Neuron (in vitro differentiated cells): ENCODE measurements at regions not wholly inside any gene's neighbourhood (a gene's known extent, or its start where the extent isn't known, plus 50 kb on each side); places are given as distances from the start of the nearest gene placed in this dataset.
"Not testable (repeated sequence)": the region's sequence is repeated elsewhere in the genome, so short reads cannot be mapped to it uniquely, and the experiment has no call there.

Experiments used
- H2AFZ ChIP-seq: one replicate; pipeline ENCODE4 v1.6.1; 2013; ENCODE audit warnings: low read depth, mild to moderate bottlenecking, inconsistent platforms, low read length, moderate library complexity
- H3K27me3 ChIP-seq: one replicate; pipeline ENCODE4 v1.6.1; 2013; ENCODE audit warnings: low read length; ENCODE audit not compliant: insufficient read depth
- H3K36me3 ChIP-seq: one replicate; pipeline ENCODE4 v1.6.1; 2013; ENCODE audit warnings: low read length; ENCODE audit not compliant: insufficient read depth
- H3K4me1 ChIP-seq: one replicate; pipeline ENCODE4 v1.6.1; 2013; ENCODE audit warnings: low read length; ENCODE audit not compliant: insufficient read depth
- H3K4me3 ChIP-seq: 2 replicates; pipeline ENCODE4 v1.5.1; 2013; ENCODE audit warnings: mild to moderate bottlenecking, low read length, moderate library complexity
- H3K9me3 ChIP-seq: one replicate; pipeline ENCODE4 v1.6.1; 2013; ENCODE audit warnings: low read length

DNA sequence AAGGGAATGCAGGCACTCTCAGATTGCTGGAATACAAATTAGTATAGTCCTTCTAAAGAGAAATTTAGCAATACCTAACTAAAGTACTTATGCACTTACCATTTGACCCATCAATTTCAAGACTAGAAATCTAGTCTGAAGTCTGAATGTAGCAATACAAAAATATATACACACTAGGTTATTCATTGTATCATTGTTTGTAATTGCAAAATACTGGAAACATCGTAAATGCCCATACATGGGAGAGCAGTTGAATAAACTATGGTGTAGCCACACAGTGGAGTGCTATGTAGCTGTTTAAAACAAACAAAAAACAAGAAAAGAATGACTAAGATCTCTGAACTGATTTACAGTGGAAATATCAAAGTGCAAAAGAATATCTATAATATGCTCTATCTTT, 346.4 kb downstream of the ZNF674 start:
- Histone ChIP-seq H3K4me1 (no peaks in the 10 kb centered on the region), H3K36me3 (no peaks in the 10 kb centered on the region), H3K4me3 (no peak overlapping the region), H3K27me3 (no peaks in the 10 kb centered on the region), H2AFZ (no peak overlapping the region), H3K9me3 (no peaks in the 10 kb centered on the region)

DNA sequence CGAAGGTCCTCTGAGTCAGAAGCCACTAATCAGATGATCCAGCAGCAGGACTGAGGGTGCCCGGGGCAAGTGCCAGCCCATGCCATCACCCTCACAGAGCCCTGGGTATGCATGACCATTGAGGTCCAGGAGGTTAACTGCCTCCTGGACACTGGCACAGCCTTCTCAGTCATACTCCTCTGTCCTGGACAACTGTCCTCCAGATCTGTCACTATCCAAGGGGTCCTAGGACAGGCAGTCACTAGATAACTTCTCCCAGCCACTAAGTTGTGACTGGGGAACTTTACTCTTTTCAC, 358.5 kb downstream of the ZNF674 start:
- not testable (repeated sequence) for H3K27me3 ChIP-seq, H3K9me3 ChIP-seq, H3K36me3 ChIP-seq, H3K4me1 ChIP-seq, H3K4me3 ChIP-seq, H2AFZ ChIP-seq

- no peaks in the 10 kb centered on the region for H3K4me1 ChIP-seq
- H2AFZ ChIP-seq: no peak overlapping the region
- H3K27me3 ChIP-seq: no peaks in the 10 kb centered on the region
- H3K4me3 ChIP-seq: no peak overlapping the region
- no peaks in the 10 kb centered on the region for H3K9me3 ChIP-seq
- no peaks in the 10 kb centered on the region for H3K36me3 ChIP-seq
Observed at GRCh38 chrX:46185923-46186810, 359.1 kb downstream of the ZNF674 start.

GRCh38 chrX:46184749-46185148, 360.5 kb downstream of the ZNF674 start:
- Histone ChIP-seq H3K36me3 (no peaks in the 10 kb centered on the region), H3K4me1 (no peaks in the 10 kb centered on the region), H3K27me3 (no peaks in the 10 kb centered on the region), H3K4me3 (no peak overlapping the region), H3K9me3 (no peaks in the 10 kb centered on the region), H2AFZ (no peak overlapping the region)

DNA sequence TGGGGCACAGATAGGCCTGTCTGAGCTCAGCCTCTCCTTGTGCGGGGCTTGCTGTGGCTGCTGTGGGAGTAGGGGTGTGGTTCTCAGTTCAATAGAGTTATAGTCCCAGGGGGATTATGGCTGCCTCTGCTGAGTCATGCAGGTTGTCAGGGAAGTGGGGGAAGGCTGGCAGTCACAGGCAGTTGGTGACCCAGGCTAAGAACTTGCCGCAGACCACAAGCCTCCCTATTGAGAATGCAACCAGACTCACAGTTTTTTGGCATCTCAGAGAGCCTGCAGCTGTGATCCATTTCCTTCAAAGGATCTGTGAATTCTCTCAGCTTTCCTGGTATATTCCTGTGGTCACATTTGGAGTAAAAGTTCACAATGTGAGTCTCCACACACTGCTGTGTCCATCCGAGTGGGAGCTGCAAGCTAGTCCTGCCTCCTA, 364.9 kb downstream of the ZNF674 start:
- Histone ChIP-seq H3K9me3 (no peaks in the 10 kb centered on the region), H3K27me3 (no peaks in the 10 kb centered on the region), H3K36me3 (no peaks in the 10 kb centered on the region), H3K4me3 (no peak overlapping the region), H2AFZ (no peak overlapping the region), H3K4me1 (no peaks in the 10 kb centered on the region)

- H3K4me1 ChIP-seq: no peaks in the 10 kb centered on the region
- no peaks in the 10 kb centered on the region for H3K9me3 ChIP-seq
- H2AFZ ChIP-seq: no peak overlapping the region
- H3K36me3 ChIP-seq: no peaks in the 10 kb centered on the region
- no peaks in the 10 kb centered on the region for H3K27me3 ChIP-seq
- no peak overlapping the region for H3K4me3 ChIP-seq
Observed at GRCh38 chrX:46179748-46180147, 365.5 kb downstream of the ZNF674 start.

- Histone ChIP-seq H3K27me3 (no peaks in the 10 kb centered on the region), H3K9me3 (no peaks in the 10 kb centered on the region), H3K4me1 (no peaks in the 10 kb centered on the region), H2AFZ (no peak overlapping the region), H3K4me3 (no peak overlapping the region), H3K36me3 (no peaks in the 10 kb centered on the region)
Observed at GRCh38 chrX:46178763-46179162, 366.5 kb downstream of the ZNF674 start.

DNA sequence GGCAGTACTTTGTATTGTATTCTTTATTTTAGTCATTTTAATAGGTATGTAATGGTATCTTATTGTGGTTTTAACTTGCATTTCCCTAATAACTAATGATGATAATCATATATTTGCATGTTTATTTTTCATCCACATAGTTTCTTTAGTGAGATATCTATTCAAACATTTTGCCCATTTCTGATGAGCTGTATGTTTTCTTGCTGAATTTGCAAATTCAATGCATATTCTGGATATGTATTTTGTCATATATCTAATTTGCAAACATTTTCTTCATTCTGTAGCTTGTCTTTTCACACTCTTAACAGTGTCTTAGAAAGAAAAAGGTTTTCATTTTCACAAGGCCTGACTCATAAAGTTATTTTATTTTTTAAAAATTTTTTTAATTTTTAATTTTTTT, 372.1 kb downstream of the ZNF674 start:
- H2AFZ ChIP-seq: no peak overlapping the region
- no peaks in the 10 kb centered on the region for H3K4me1 ChIP-seq
- no peaks in the 10 kb centered on the region for H3K27me3 ChIP-seq
- no peak overlapping the region for H3K4me3 ChIP-seq
- H3K9me3 ChIP-seq: no peaks in the 10 kb centered on the region
- H3K36me3 ChIP-seq: no peaks in the 10 kb centered on the region

DNA sequence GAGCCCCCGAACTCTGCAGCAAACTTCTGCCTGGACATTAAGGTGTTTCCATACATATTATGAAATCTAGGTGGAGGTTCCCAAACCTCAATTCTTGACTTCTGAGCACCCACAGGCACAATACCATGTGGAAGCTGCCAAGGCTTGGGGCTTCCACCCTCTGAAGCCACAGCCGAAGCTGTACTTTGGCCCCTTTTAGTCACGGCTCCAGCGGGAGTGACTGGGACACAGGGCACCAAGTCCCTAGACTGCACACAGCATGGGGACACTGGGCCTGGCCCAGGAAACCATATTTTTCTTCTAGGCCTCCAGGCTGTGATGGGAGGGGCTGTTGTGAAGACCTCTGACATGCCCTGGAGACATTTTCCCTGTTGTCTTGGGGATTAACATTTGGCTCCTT, 373.8 kb downstream of the ZNF674 start:
- not testable (repeated sequence) for H3K36me3 ChIP-seq, H3K9me3 ChIP-seq, H3K4me1 ChIP-seq, H3K4me3 ChIP-seq, H2AFZ ChIP-seq, H3K27me3 ChIP-seq

GRCh38 chrX:46169808-46170207, 375.4 kb downstream of the ZNF674 start:
- Histone ChIP-seq H3K4me3 (no peak overlapping the region), H3K27me3 (no peaks in the 10 kb centered on the region), H2AFZ (no peak overlapping the region), H3K36me3 (no peaks in the 10 kb centered on the region), H3K4me1 (no peaks in the 10 kb centered on the region), H3K9me3 (no peaks in the 10 kb centered on the region)

GRCh38 chrX:46168254-46168653, 377.0 kb downstream of the ZNF674 start:
- Histone ChIP-seq H3K36me3 (no peaks in the 10 kb centered on the region), H3K27me3 (no peaks in the 10 kb centered on the region), H2AFZ (no peak overlapping the region), H3K4me1 (no peaks in the 10 kb centered on the region), H3K4me3 (no peak overlapping the region), H3K9me3 (no peaks in the 10 kb centered on the region)

DNA sequence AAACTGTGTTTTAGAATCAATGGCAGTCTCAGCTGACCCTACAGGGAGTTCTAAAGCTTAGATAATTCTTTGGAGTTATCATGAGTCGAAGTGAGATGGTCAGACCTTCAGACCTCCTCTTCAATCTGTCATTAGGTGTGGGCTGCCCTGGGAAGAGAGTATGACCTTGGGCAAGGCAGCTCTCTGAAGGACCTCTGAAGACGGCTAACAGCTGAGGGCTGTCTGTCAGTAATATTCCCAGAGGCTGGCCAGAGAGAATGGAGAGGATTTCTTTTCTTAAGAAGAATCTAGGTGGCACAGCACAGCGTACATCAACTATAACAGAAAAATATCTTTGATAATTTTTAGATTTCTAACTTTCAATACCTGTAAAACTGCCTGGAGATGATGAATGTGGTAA, 379.4 kb downstream of the ZNF674 start:
- Histone ChIP-seq H3K4me3 (no peak overlapping the region), H3K4me1 (no peaks in the 10 kb centered on the region), H3K27me3 (no peaks in the 10 kb centered on the region), H2AFZ (no peak overlapping the region), H3K36me3 (no peaks in the 10 kb centered on the region), H3K9me3 (no peaks in the 10 kb centered on the region)

GRCh38 chrX:46165411-46165810, 379.8 kb downstream of the ZNF674 start:
- Histone ChIP-seq H3K9me3 (no peaks in the 10 kb centered on the region), H3K36me3 (no peaks in the 10 kb centered on the region), H3K4me1 (no peaks in the 10 kb centered on the region), H2AFZ (no peak overlapping the region), H3K4me3 (no peak overlapping the region), H3K27me3 (no peaks in the 10 kb centered on the region)

GRCh38 chrX:46152756-46153155, 392.5 kb downstream of the ZNF674 start:
- Histone ChIP-seq H2AFZ (no peak overlapping the region), H3K4me1 (no peaks in the 10 kb centered on the region), H3K4me3 (no peak overlapping the region), H3K36me3 (no peaks in the 10 kb centered on the region), H3K27me3 (no peaks in the 10 kb centered on the region), H3K9me3 (no peaks in the 10 kb centered on the region)
